Lung microvascular endothelial cell (primary cell): ENCODE measurements at regions not wholly inside any gene's neighbourhood (a gene's known extent, or its start where the extent isn't known, plus 50 kb on each side); places are given as distances from the start of the nearest gene placed in this dataset.
"Not testable (repeated sequence)": the region's sequence is repeated elsewhere in the genome, so short reads cannot be mapped to it uniquely, and the experiment has no call there.

Experiments
- DNase-seq, 2 donors: peaks; one replicate each; pipeline versions ENCODE4 v3.0.0 to v3.0.0-alpha.2; 2010; ENCODE audit warnings: low read depth in 2 of 2

DNA sequence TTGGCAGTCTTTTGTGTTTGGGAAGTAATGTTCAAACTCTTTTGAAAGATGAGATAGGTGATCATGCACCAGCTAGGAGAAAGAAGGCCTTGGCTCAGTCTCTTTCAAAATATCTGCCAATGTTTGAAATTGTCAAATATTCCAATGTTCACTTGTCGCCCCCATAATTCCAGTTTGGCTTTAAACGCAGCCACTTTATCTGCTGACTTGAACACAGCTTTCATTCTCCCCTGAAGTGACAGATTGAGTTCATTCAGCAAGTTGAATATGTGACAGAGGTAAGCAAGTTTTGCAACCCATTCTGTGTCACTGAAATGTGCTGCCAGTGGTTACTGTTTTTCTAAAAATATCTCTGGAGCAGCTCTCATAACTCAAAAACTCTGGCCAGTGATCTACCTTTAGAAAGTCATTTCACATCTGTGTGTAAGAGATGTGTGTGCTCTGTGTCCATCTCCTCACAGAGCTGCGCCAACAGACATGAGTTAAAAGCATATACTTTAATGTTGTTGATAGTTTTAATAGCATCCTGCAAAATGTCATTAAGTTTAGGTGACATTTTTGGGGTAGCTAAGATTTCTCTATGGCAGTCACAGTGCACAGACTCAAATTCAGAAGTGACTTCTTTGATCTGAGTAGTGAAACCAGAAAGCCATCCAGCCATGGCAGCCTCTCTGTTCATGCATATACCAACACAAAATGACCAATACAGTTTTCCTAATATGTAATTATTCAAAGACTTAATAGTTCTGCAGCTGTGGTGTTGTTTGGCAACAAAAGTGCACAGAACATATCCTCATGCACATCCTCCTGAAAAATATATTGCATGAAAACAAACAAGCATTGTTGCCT, 614.3 kb upstream of the MIS18BP1 start:
- DNase-seq: no peak

DNA sequence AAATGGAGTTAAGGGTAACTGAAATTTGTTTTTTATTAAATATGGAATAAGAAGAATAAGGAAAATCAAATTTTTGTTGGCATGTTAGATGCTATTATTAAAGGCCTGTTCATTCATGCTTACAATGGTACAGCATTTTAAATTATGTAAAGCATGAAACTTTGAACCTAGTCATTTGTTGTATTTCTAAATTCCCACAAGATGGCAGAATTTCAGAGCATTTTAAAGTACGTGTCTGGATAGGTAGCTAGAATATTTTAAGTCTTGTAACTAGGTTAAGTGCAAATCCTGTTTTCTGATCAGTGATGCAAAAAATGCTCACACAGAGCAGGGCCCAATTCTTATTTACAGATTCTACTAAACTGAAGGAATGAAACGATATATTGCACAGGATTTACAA, 585.6 kb upstream of the MIS18BP1 start:
- no peak for DNase-seq

DNA sequence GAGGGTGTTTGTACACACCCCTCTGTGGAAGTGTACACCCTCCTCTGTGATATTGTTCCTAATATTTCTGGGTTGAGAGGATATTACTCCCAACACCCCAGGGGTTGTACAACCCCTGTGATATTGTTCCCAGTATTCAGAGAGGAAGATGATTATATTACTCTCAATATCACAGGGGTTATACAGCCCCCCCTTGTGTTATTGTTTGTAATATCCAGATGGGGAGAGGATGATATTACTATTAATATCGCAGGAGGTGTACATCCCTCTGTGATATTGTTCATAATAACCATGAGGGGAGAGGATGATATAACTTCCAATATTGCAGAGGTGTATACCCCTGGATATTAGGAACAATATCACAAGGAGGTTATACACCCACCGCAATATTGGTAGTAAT, 566.1 kb upstream of the MIS18BP1 start:
- no peak for DNase-seq

DNA sequence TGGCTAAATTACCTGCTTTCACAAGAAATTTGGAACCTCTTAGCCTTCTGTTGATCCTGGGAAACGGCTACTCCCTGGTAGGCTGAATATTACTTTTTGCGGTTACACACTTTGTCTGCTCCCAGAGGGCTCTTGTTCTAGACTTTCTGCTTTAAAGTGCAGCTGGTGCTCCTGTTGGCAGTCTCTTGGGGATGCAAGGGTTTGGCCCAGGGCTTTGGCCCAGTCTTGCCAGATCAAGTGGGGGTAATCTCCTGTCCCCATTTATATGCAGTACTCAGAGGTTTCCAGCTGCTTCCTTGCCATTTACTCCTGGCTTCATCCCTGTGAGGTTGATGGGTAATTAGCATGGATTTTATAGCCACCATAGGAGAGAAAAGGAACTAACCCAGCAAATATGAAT, 558.2 kb upstream of the MIS18BP1 start:
- DNase-seq: no peak

DNA sequence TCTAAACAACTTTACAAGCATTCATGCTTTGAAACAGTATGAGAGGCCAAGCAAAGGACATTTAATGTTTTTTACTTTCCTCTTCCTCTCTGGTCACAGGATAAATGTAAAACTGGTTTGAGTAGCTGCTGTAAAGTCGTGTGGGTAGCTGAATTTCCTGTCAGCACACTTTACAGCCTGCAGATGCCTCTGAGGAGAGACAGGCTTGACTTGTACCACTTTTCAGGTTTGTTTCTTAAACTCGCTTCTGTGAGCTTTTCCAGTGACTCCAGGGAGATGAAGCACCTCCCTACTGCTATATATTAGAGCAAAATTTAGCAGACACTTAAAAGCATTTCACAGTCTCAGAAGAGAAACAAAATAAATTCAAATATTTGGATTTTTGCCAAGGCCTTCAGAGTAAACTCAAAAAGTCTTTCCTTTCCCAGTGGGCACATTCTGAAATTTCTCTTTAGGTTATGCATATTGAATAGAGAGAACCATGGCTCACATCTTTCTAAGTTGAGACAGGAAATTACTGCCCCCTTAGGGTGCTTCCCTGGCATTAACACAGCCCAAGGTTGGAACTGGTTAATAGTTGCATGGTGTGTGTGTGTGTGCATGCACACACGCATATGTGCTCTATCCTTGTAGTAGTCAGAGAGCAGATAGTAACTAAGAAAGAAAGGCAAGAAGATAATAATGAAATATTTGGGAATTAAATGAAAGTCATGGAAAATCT, 557.3 kb upstream of the MIS18BP1 start:
- no peak for DNase-seq

DNA sequence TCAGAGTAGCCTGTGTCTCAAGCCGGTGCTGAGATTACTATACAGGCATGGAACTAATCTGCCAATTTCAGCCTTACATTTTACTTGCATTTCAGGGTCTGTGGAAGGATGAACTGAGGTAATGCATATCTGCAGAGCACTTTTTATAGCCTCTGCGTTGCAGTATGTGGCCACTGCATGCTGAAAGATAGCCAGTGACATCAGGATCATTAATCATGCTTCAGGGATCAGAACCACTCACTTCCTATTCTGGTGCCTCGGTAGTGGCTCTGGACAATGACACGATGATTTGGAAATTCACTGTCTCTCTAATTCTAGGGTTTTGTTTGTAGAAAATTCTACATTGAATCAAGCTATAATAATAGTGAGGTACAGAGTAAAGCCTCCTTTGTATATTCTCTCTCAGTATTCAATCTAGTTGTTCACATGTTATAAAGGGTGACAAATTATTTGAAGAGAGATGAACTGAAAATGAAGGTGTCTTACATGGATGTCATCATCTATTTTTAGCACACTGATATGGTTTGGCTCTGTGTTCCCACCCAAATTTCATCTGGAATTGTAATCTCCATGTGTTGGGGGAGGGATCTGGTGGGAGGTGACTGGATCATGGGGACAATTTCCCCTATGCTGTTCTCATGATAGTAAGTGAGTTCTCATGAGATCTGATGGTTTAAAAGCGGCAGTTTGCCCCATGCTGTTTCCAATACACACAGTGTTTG, 554.3 kb upstream of the MIS18BP1 start:
- DNase-seq: no peak

DNA sequence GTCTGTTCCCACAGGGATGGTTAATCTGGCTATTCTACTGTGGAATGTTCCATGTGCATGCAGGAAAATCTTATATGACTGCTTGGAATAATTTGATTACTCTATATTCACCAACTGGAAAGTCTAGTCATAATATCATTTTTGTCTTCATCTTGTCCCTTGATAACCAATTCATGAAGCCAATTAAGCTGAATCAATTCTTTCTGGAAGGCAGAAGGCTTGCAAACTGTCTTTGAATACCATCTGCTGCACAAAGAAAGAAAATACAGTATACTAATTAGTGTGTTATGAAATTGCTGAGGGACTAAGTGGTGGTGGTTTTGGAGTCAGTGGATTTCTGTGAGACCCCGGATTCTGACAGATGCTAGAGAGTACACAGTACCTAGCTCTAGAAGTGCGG, 546.5 kb upstream of the MIS18BP1 start:
- DNase-seq: no peak

DNA sequence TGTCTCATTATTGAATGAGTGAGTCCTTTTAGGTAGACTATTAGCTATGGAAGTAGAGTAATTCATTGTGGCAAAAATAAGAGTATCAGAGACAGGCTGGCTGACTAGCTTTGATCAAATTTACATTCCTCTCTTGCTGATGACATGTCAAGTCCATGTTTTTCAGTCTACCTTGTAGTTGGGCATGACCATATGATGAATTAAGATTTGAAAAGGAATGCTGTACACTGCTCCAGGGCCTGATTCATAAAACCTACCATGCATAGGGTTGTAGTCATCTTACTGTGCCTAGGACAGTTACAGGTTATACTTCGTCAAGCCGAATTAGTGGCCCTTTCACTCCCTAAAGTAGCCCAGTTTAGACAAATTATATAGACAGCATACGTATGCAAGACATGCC, 545.7 kb upstream of the MIS18BP1 start:
- DNase-seq: no peak

DNA sequence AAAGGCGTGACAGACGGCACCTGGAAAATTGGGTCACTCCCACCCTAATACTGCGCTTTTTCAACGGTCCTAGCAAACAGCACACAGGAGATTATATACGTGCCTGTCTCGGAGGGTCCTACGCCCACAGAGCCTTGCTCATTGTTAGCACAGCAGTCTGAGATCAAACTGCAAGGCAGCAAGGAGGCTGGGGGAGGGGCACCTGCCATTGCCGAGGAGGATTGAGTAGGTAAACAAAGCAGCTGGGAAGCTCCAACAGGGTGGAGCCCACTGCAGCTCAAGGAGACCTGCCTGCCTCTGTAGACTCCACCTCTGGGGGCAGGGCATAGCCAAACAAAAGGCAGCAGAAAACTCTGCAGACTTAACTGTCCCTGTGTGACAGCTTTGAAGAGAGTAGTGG, 543.0 kb upstream of the MIS18BP1 start:
- DNase-seq: not testable (repeated sequence)

DNA sequence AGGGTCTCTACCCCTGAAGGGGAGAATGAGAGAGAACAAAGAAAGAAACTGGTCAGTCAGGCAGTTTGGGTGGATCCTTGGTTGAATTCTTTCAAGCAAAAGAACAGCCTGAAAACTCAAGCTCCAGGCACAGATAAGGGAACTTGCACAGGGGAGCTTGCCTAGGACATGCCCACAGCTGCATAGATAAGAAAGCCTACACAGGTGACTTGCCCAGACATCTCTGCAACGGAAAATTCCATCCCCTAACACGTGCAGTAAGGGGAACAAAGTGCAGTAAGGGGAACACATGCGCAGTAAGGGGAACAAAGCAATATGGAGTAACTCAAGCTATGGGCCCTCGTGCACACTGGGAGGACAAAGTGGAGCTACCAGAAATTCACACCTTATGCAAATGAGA, 540.1 kb upstream of the MIS18BP1 start:
- no peak for DNase-seq

DNA sequence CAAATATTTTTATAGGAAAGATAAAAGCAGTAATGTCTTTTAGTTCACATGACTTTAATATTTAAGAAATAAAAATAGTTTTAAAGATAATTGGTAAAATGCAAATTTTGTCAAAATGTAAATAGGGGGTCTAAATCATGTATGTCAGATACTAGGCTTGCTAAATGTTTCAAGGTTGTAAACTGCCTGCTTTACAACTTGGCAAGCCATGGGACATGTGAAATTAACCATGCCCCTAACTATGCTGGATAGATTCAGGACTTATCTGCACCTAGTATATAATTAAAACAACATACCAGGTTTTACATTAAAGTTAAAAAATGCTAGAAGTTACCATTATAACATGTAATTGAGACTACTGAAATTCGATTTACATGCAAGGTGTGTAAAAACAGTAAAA, 537.3 kb upstream of the MIS18BP1 start:
- no peak for DNase-seq

DNA sequence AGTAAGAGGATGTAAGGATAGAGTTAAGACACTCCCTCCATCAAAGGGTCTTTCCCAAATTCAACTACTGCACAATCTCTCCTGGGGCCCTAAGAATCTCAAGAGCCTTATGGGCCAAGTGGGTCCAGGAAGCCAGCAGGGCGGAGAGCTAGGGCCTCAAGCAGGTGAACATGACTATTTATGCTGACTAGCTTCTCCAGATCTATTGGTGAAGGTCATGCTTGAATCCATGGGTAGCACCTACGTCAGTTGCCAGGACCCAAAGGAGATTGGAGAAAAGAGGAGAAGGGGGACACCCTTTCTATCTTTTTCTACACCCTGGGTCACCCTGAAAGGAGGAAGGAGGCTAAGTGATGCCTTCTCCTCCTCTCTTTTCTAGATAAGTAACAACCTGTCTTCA, 534.2 kb upstream of the MIS18BP1 start:
- DNase-seq: no peak

DNA sequence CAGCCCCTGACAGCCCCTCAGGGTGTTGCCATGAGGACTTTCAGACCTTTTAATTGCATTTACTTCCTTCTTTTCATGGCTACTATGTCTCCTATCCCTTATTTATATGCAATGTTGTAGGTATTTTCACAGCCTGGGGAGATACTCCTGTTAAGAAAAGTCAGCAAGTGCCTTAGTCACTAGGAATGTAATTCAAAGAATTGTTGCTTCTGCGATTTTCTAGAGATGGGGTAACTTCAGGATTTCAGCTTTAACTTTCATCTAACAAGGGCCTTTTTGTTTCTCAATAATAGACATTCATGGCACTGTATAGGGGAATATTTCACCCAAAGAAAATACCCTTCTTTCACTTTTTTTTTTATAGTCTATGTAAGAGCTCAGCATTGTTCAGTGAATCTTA, 533.3 kb upstream of the MIS18BP1 start:
- no peak for DNase-seq

DNA sequence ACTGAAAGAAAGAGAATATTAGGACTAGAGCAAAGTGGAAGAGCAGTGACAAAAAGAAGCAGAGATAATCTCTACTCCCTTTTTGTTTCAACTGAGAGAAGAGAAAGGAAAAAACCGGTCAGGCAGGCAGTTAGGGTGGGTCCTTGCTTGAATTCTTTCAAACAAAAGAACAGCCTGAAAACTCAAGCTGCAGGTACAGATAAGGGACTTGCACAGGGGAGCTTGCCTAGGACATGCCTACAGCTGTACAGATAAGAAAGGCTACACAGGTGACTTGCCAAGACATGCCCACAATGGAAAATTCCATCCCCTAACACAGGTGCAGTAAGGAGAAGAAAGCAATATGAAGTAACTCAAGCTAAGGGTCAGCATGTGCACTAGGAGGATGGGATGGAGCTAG, 532.2 kb upstream of the MIS18BP1 start:
- no peak for DNase-seq

DNA sequence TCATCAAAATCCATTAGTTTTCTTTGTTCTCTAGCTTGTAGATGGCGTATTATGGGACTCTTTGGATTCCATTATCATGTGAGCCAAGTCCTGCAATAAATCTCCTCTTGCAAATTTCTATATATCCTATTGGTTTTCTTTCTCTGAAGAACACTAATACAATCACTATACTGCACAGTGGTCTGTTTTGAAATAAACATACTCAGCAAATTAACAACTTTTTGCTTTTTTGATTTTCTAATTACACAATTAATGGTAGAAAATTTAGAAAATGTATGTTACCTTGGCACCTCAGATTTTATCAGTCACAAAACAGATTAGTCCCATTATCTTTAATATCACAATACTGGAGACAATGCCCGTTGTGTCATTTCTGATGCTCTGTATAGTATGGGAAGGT, 513.2 kb upstream of the MIS18BP1 start:
- DNase-seq: no peak

DNA sequence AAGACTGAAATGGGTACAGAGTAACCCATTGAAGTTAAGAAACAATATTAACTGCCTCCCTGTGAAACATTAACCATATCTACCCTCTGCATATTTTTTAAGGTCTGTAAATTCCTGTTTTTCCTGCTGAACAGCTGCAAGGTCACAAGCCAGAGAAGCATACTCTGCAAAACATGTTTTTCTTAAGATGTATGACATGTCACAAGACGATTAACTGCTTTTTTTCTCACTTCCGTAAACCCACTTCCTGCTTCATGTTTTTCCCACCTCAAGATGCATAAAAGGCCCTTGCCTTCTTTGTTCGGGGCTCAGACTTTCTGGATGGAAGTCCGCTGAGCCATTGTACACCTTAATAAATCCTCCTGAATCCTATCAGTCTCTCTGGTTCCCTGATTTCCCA, 504.7 kb upstream of the MIS18BP1 start:
- DNase-seq: no peak

DNA sequence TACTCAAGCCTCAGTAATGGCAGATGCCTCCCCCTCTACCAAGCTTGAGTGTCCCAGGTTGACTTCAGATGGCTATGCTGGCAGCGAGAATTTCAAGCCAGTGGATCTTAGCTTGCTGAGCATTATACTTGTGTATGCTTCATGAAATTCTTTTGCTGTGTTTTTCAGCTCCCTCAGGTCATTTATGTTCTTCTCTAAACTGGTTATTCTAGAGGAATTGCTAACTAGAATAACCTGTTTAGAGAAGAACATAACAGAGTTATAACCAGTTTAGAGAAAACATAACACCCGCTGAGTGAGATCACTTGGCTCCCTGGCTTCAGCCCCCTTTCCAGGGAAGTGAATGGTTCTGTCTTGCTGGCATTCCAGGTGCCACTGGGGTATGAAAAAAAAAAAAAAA, 503.4 kb upstream of the MIS18BP1 start:
- not testable (repeated sequence) for DNase-seq

DNA sequence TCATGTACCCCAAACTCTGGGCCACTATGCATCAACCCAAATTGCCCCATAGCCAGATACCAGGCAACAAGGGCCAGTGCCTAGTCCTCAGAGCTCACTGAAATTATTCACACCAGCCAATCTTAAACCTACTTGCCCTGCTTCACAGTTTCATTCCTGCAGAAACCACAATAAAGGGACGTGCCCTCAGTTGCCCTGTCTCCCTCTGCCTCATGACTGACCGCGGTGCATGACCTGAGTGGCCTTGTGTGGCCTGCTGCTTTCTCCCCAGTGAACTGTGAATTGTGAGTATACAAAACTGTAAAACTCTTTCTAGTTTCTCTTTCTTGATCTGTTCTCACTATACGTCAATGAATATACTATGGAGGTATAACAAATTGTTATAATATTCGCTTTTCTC, 490.9 kb upstream of the MIS18BP1 start:
- no peak for DNase-seq

DNA sequence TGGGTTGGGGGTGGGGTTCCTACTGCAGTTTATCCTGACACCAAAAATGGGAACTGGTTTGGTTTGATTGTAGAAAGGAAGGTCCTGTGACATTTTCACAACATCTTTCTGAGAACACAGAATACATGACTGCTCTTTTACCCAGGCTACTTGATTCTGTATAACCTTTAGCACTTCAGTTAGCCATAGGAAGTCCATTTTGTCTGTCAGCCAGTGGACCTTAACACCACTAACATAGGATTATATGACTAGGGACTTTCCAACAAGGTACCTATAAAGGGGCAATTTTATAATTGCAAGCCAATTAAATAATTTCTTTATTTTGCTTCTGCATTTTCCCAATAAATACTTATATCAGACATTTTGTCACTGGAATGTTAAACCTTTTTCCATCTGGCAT, 489.2 kb upstream of the MIS18BP1 start:
- DNase-seq: no peak

DNA sequence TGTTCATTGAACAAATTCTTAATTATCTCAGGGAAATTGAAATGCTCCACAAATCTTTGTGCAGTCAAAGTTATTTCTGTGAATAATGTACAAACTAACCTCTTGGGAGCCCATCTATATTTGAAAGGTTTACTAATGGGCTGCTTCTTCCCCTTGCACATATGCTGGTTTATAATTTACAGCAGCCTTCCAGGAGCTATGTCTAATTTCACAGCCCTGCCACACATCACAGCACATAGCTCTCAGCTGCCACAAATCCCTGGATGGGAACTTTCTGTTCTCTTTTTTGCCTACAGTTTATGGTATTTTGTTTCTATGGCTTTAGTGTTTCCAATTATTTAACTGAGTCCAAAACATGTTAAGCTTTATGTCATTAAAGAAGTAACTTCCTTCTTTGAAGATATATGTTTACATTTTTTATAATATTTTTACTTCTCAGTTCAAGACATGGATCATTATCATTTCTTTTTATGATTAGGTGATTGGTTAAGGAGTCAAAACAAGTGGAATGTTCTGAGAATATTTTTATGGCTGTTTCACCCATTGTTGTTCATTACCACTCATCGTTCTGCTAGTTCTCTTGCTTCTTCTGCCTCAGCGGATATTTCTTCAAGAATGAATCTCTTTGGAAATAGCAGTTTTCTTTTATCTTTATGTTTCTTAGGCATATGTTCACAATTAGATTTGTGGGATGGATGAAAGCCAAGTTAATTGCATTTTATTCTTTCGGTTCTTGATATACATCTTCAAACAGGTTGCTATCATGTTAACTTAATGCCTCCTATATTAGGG, 475.6 kb upstream of the MIS18BP1 start:
- DNase-seq: no peak

DNA sequence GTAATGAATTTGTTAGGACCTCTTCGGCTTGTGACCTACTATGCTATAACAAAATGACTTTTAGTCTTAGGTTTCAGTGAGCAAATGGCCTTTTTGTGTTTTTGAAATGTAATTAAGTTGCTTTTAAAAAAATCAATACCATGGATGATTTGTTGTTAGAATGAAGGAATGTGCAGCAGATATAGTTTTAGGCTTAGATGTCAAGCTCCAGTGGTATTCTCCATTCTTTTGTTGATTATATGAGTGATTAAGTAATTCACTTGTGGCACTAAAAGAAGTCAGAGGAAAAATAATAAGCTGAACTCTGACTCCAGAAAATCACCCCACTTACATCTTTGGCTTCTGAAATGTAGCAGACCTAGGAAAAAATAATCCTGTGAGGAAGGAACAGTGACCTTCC, 474.1 kb upstream of the MIS18BP1 start:
- no peak for DNase-seq

DNA sequence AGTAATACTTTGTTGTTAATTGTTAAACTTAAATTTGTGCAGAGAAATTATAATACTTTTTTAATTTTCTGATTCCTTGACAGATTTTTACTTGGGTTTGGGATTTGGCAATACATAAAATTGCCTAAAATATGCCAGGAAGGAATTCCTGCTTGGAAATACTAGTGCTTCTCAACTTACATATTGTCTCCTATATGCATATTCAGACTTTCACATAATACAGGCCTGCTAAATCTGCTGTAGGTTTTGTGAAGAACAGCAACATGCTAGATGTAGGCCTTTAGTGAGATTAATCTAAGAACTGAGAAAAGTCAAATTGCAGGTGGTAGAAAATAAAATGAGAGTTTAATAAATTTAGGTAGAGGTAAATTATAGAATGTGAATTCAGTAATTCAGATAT, 468.5 kb upstream of the MIS18BP1 start:
- DNase-seq: no peak
